HCT116 (cell line): ENCODE measurements at regions not wholly inside any gene's neighbourhood (a gene's known extent, or its start where the extent isn't known, plus 50 kb on each side); places are given as distances from the start of the nearest gene placed in this dataset.

Experiments used
- CEBPB ChIP-seq: IDR thresholded peaks from 2 replicates; pipeline ENCODE4 v1.6.1; 2012; ENCODE audit warnings: low read depth
- CTCF ChIP-seq, 3 experiments: fragments of 200-600 bp in 1 of 3; sonication (generic) in 1 of 3; IDR thresholded peaks in 2 of 3; conservative IDR thresholded peaks in 1 of 3; 2 replicates each; pipeline ENCODE4 v1.5.1; 2012 to 2017; ENCODE audit warnings: low read depth in 2 of 3, low read length in 2 of 3, antibody characterized with exemption in 1 of 3, borderline replicate concordance in 1 of 3, control low read depth in 1 of 3, mild to moderate bottlenecking in 1 of 3, mixed read lengths in 1 of 3, mixed run types in 1 of 3, moderate library complexity in 1 of 3; ENCODE audit not compliant: insufficient read depth in 1 of 3
- EZH2 ChIP-seq: fragments of 200-600 bp; sonication (generic); IDR thresholded peaks from 2 replicates; pipeline ENCODE4 v1.6.1; 2017; ENCODE audit warnings: antibody characterized with exemption, mixed run types
- ZBTB33 ChIP-seq: IDR thresholded peaks from 2 replicates; pipeline ENCODE4 v1.6.1; 2011; ENCODE audit warnings: mild to moderate bottlenecking, low read length, moderate library complexity; ENCODE audit not compliant: insufficient replicate concordance; ENCODE audit errors: extremely low read depth
- ZNF274 ChIP-seq: fragments of 200-500 bp; sonication (Bioruptor generic); IDR thresholded peaks from 2 replicates; pipeline ENCODE4 v1.6.1; 2014; ENCODE audit warnings: mild to moderate bottlenecking, low read depth, low read length, inconsistent platforms

- TF ChIP-seq ZBTB33 (no peak), EZH2 (no peak), CEBPB (no peak), CTCF (IDR thresholded peaks at IDR 0.05 in 2 of 3, conservative IDR thresholded peaks at IDR 0.05 in 1 of 3; ENCODE audit: borderline replicate concordance in 1 of 3, insufficient read depth in 1 of 3, low read depth in 2 of 3, low read length in 2 of 3) (no peak), ZNF274 (no peak)
Observed at GRCh38 chr5:117652958-117653280, 1078.3 kb upstream of the SEMA6A start.
